ENCODE measurements at regions not wholly inside any gene's neighbourhood (a gene's known extent, or its start where the extent isn't known, plus 50 kb on each side); places are given as distances from the start of the nearest gene placed in this dataset.

DNA sequence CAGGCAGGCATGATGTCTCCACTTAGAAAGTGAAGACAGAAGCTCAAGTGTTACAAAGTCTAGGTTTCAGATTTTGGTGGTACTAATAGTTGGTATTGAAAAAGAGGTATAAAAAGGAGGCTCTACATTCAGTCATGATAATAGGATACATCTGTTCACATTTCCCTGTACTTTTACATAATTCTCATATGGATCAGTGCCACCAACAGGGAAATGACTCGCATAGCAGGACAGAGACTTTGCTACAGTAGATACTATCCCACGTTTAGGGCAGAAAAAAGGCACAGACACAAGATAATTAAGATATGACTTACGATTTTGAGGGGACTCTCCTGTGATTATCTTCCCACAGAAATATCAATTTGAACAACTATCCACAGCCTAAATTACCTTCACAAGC lies 1062.9 kb upstream of the EPHA6 start:
- DNase-seq (ENCODE audit: low spot score): no peak
- no peaks in the 10 kb centered on the region for H3K4me1 ChIP-seq (ENCODE audit: insufficient read depth, low read length, poor library complexity, severe bottlenecking)
- POLR2A ChIA-PET (ENCODE audit: low non-redundant PET): no interaction called here
- H3K9me3 ChIP-seq (ENCODE audit: low read depth, low read length, poor library complexity, severe bottlenecking): peaks cover 18% of the 10 kb centered on the region
- H3K36me3 ChIP-seq (ENCODE audit: insufficient read depth, low read length, poor library complexity, severe bottlenecking): no peaks in the 10 kb centered on the region
- CTCF ChIA-PET: no interaction called here
- no peak overlapping the region for H3K4me3 ChIP-seq (ENCODE audit: low read depth, low read length, poor library complexity, severe bottlenecking)
- TF ChIP-seq, protein P1, sequence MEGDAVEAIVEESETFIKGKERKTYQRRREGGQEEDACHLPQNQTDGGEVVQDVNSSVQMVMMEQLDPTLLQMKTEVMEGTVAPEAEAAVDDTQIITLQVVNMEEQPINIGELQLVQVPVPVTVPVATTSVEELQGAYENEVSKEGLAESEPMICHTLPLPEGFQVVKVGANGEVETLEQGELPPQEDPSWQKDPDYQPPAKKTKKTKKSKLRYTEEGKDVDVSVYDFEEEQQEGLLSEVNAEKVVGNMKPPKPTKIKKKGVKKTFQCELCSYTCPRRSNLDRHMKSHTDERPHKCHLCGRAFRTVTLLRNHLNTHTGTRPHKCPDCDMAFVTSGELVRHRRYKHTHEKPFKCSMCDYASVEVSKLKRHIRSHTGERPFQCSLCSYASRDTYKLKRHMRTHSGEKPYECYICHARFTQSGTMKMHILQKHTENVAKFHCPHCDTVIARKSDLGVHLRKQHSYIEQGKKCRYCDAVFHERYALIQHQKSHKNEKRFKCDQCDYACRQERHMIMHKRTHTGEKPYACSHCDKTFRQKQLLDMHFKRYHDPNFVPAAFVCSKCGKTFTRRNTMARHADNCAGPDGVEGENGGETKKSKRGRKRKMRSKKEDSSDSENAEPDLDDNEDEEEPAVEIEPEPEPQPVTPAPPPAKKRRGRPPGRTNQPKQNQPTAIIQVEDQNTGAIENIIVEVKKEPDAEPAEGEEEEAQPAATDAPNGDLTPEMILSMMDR (conservative IDR thresholded peaks at IDR 0.05; ENCODE audit: low read depth, low read length): no peak
- no peak for TF ChIP-seq EZH2 (IDR thresholded peaks at IDR 0.05; ENCODE audit: borderline replicate concordance, low read depth, low read length, poor library complexity, severe bottlenecking)
- intact Hi-C loops (cut with micrococcal nuclease; ENCODE audit: unreplicated experiment): no loop called here
- BruUV-seq (replicated peaks): no TSS peak
- no peak overlapping the region for H3K27ac ChIP-seq (ENCODE audit: low read depth, low read length, poor library complexity, severe bottlenecking)
- no peaks in the 10 kb centered on the region for H3K27me3 ChIP-seq (replicated peaks; ENCODE audit: insufficient read depth, low read depth, low read length, poor library complexity)

DNA sequence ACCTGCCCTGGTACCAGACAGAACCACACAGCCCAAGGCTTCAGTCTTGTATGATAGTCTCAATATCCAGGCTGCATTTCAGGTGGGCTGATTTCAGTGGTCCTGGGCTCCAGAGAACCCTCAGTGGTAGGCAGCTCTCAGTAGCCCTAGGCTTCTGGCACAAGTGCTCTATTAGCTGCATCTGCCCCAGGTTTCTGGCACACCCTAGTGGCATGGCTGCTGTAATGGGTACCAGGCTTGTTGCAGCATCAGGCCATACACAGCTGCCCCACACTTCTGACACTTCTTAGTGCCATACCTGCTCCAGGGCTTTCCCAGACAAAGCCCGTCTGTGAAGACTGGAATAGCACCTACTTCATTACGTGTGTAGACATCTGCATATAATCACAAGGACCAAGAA lies 1062.2 kb upstream of the EPHA6 start:
- no TSS peak for BruUV-seq (replicated peaks)
- Histone ChIP-seq H3K9me3 (ENCODE audit: low read depth, low read length, poor library complexity, severe bottlenecking) (peaks cover 18% of the 10 kb centered on the region), H3K4me3 (ENCODE audit: low read depth, low read length, poor library complexity, severe bottlenecking) (no peak overlapping the region), H3K27me3 (replicated peaks; ENCODE audit: insufficient read depth, low read depth, low read length, poor library complexity) (no peaks in the 10 kb centered on the region), H3K27ac (ENCODE audit: low read depth, low read length, poor library complexity, severe bottlenecking) (no peak overlapping the region), H3K36me3 (ENCODE audit: insufficient read depth, low read length, poor library complexity, severe bottlenecking) (no peaks in the 10 kb centered on the region), H3K4me1 (ENCODE audit: insufficient read depth, low read length, poor library complexity, severe bottlenecking) (no peaks in the 10 kb centered on the region)
- intact Hi-C loops (cut with micrococcal nuclease; ENCODE audit: unreplicated experiment): no loop called here
- ChIA-PET CTCF (no interaction called here), POLR2A (ENCODE audit: low non-redundant PET) (no interaction called here)
- TF ChIP-seq, protein P1 (conservative IDR thresholded peaks at IDR 0.05; ENCODE audit: low read depth, low read length): no peak
- no peak for TF ChIP-seq EZH2 (IDR thresholded peaks at IDR 0.05; ENCODE audit: borderline replicate concordance, low read depth, low read length, poor library complexity, severe bottlenecking)
- no peak for DNase-seq (ENCODE audit: low spot score)

DNA sequence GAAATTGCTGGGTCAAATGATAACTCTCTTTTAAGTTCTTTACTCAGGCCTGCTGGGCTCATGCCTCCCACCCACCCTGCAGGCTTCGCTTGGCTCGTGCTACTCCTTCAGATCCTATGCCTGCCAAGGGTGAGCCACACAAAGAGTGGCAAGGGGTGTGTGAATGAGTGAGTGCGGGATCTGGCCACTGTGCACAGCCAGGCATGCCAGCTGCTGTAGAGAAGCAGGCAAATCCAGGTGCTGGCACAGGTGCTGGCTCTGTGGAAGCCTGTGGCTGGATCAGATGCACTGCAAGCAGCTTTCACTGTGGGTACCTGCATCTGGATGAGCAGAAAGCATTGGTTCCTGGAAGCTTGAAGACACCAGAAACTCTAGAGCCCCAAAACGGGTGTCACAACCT lies 1055.7 kb upstream of the EPHA6 start:
- TF ChIP-seq, protein P1 (conservative IDR thresholded peaks at IDR 0.05; ENCODE audit: low read depth, low read length): no peak
- no peak for TF ChIP-seq EZH2 (IDR thresholded peaks at IDR 0.05; ENCODE audit: borderline replicate concordance, low read depth, low read length, poor library complexity, severe bottlenecking)
- Histone ChIP-seq H3K9me3 (ENCODE audit: low read depth, low read length, poor library complexity, severe bottlenecking) (peaks cover 13% of the 10 kb centered on the region), H3K27me3 (replicated peaks; ENCODE audit: insufficient read depth, low read depth, low read length, poor library complexity) (no peaks in the 10 kb centered on the region), H3K4me1 (ENCODE audit: insufficient read depth, low read length, poor library complexity, severe bottlenecking) (no peaks in the 10 kb centered on the region), H3K27ac (ENCODE audit: low read depth, low read length, poor library complexity, severe bottlenecking) (no peak overlapping the region), H3K36me3 (ENCODE audit: insufficient read depth, low read length, poor library complexity, severe bottlenecking) (no peaks in the 10 kb centered on the region), H3K4me3 (ENCODE audit: low read depth, low read length, poor library complexity, severe bottlenecking) (no peak overlapping the region)
- ChIA-PET POLR2A (ENCODE audit: low non-redundant PET) (no interaction called here), CTCF (no interaction called here)
- intact Hi-C loops (cut with micrococcal nuclease; ENCODE audit: unreplicated experiment): no loop called here
- no peak for DNase-seq (ENCODE audit: low spot score)
- no TSS peak for BruUV-seq (replicated peaks)

Measured in A673 (cell line).